ENCODE measurements at regions not wholly inside any gene's neighbourhood (a gene's known extent, or its start where the extent isn't known, plus 50 kb on each side); places are given as distances from the start of the nearest gene placed in this dataset.

DNA sequence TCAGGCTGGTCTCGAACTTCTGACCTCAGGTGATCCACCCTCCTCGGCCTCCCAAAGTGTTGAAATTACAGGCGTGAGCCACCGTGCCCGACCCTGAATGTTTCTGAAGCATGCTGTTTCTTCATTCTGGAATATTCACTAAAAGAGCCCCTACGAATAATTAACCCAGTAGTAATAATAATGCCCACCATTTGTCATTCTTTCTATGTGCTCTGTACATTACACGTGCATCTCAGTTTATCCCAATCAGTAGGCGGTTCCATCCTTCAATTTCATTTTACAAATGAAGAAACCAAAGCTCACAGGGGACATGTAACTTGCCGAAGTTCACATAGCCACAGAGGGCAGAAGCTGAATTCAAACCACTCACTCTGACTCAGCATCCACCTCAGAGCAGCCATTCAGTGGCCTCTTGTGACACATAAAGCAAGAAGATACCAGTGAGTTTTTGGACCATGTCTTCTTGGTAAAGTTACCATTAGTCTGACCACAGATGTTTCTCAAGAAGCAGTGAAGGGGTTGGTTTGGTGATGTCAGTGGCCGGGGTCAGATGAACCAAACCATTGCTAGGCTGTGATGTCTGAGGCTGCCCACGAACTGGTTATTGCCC is 71.9 kb upstream of the DUSP5 start:
- DNase-seq (ENCODE audit: low spot score): no peak
- H2AFZ ChIP-seq (replicated peaks): no peak overlapping the region
- Mint-ChIP-seq H3K9me3 (no peaks in the 10 kb centered on the region), H3K4me3 (no peak overlapping the region), H3K4me1 (peaks cover 12% of the 10 kb centered on the region), H3K27me3 (ENCODE audit: insufficient read depth, low read depth) (peaks cover 8% of the 10 kb centered on the region), H3K27ac (no peak overlapping the region), H3K36me3 (no peaks in the 10 kb centered on the region)
- peaks cover 7% of the 10 kb centered on the region for H3F3A ChIP-seq (ENCODE audit: low read depth)
- TF ChIP-seq EZH2 (IDR thresholded peaks at IDR 0.05) (no peak), EZH2phosphoT487 (IDR thresholded peaks at IDR 0.05) (no peak)
- TF ChIP-seq, protein P1, sequence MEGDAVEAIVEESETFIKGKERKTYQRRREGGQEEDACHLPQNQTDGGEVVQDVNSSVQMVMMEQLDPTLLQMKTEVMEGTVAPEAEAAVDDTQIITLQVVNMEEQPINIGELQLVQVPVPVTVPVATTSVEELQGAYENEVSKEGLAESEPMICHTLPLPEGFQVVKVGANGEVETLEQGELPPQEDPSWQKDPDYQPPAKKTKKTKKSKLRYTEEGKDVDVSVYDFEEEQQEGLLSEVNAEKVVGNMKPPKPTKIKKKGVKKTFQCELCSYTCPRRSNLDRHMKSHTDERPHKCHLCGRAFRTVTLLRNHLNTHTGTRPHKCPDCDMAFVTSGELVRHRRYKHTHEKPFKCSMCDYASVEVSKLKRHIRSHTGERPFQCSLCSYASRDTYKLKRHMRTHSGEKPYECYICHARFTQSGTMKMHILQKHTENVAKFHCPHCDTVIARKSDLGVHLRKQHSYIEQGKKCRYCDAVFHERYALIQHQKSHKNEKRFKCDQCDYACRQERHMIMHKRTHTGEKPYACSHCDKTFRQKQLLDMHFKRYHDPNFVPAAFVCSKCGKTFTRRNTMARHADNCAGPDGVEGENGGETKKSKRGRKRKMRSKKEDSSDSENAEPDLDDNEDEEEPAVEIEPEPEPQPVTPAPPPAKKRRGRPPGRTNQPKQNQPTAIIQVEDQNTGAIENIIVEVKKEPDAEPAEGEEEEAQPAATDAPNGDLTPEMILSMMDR (IDR thresholded peaks at IDR 0.05): no peak
- no peak overlapping the region for H3K9ac ChIP-seq
- peaks cover 7% of the 10 kb centered on the region for H3K4me1 ChIP-seq
- no peak overlapping the region for H3K4me3 ChIP-seq
- H3K9me3 ChIP-seq (ENCODE audit: low read depth): no peaks in the 10 kb centered on the region
- no peaks in the 10 kb centered on the region for H3K27me3 ChIP-seq
- no peaks in the 10 kb centered on the region for H3K79me2 ChIP-seq (ENCODE audit: low read depth)
- no peaks in the 10 kb centered on the region for H4K20me1 ChIP-seq (ENCODE audit: low read depth)
- no peak overlapping the region for H3K27ac ChIP-seq
- H3K4me2 ChIP-seq: no peak overlapping the region
- H3K36me3 ChIP-seq: no peaks in the 10 kb centered on the region

DNA sequence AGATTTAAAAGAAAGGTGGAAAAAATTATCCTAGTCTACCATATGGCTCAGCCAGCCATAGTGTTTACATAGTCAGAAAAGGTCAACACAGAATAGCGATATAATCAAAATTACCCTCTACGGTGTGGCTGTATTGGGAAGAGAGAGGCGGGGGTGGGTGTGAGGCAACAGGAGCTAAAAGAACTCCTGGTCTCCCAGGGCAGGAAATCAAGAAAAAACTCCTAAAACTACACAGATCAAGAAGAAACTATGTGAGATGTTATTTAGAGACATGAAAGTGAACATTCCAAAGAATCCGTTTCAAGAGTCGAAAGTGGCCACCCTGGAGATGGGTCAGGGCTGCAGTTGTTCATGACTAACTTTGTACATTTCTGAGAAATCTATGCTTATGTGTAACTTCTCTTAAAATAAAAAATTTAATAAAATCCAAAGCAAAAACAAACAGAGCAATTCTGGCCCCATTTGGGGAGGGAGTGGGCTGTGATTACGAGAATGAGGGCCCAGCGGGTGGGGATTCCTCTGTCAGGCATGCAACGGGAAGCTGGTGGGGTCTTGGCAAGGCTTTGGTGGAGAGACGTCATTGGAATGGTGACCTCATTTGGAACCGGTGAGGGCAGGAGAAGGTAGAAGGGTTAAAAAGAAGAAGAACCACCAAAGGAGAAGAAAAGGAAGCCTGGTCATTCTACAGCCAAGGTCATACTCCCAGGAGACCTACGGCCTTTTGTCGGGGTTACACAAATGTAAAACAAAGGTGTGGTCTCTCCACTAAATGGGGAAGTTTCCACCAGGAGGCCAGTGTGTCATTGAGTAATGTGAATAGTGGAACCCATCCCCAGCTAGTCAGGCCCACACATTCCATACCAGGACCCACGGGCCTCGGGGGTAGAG is 71.2 kb upstream of the DUSP5 start:
- H3K4me3 Mint-ChIP-seq: no peak overlapping the region

DNA sequence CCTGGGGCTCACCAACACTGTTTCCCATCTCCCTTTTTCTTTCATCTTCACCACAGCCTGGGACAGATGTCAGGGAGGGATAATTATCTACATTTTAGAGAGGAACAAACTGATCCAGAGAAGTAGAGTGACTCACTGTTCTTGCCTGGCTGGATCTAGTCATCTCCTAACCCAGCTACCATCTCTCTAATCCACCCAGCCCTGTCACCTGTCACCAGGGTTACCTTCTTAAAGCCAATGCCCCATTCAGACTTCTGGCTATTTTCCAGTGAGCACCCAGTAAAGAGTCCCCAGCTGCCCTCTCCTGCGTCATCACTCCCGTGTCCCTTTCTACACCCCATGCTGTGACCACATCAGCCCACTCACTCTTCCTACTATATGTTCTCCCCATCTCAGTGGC is 68.4 kb upstream of the DUSP5 start:
- peaks cover 2% of the 10 kb centered on the region for H3K9me3 Mint-ChIP-seq
- no peaks in the 10 kb centered on the region for H3K36me3 Mint-ChIP-seq
- no peaks in the 10 kb centered on the region for H3K36me3 ChIP-seq
- peaks cover 5% of the 10 kb centered on the region for H3K27me3 Mint-ChIP-seq (ENCODE audit: insufficient read depth, low read depth)
- DNase-seq (ENCODE audit: low spot score): no peak
- no peaks in the 10 kb centered on the region for H3K9me3 ChIP-seq (ENCODE audit: low read depth)
- H4K20me1 ChIP-seq (ENCODE audit: low read depth): no peaks in the 10 kb centered on the region
- no peaks in the 10 kb centered on the region for H3K27me3 ChIP-seq
- no peak overlapping the region for H2AFZ ChIP-seq (replicated peaks)
- H3K9ac ChIP-seq: no peak overlapping the region
- no peaks in the 10 kb centered on the region for H3F3A ChIP-seq (ENCODE audit: low read depth)
- H3K4me1 ChIP-seq: no peaks in the 10 kb centered on the region
- H3K79me2 ChIP-seq (ENCODE audit: low read depth): no peaks in the 10 kb centered on the region
- no peak overlapping the region for H3K27ac Mint-ChIP-seq
- H3K4me3 Mint-ChIP-seq: no peak overlapping the region
- H3K4me3 ChIP-seq: no peak overlapping the region
- peaks cover 10% of the 10 kb centered on the region for H3K4me1 Mint-ChIP-seq
- no peak overlapping the region for H3K4me2 ChIP-seq
- TF ChIP-seq, protein P1 (IDR thresholded peaks at IDR 0.05): no peak
- TF ChIP-seq EZH2 (IDR thresholded peaks at IDR 0.05) (no peak), EZH2phosphoT487 (IDR thresholded peaks at IDR 0.05) (no peak)
- no peak overlapping the region for H3K27ac ChIP-seq

More for the DNA sequence above, 71.2 kb upstream of the DUSP5 start:
- Histone ChIP-seq H3K27me3 (no peaks in the 10 kb centered on the region), H3K79me2 (ENCODE audit: low read depth) (no peaks in the 10 kb centered on the region), H3K9ac (no peak overlapping the region), H3K4me3 (no peak overlapping the region), H3K36me3 (no peaks in the 10 kb centered on the region), H3K9me3 (ENCODE audit: low read depth) (no peaks in the 10 kb centered on the region), H4K20me1 (ENCODE audit: low read depth) (no peaks in the 10 kb centered on the region), H2AFZ (replicated peaks) (peak overlapping the region; percentile 50), H3K4me1 (peaks cover 1% of the 10 kb centered on the region), H3K4me2 (no peak overlapping the region), H3F3A (ENCODE audit: low read depth) (peaks cover 1% of the 10 kb centered on the region), H3K27ac (no peak overlapping the region)
- DNase-seq (ENCODE audit: low spot score): no peak
- Mint-ChIP-seq H3K9me3 (no peaks in the 10 kb centered on the region), H3K27me3 (ENCODE audit: insufficient read depth, low read depth) (peaks cover 6% of the 10 kb centered on the region), H3K36me3 (no peaks in the 10 kb centered on the region), H3K27ac (no peak overlapping the region), H3K4me1 (peaks cover 10% of the 10 kb centered on the region)
- TF ChIP-seq EZH2phosphoT487 (IDR thresholded peaks at IDR 0.05) (no peak), EZH2 (IDR thresholded peaks at IDR 0.05) (no peak)
- TF ChIP-seq, protein P1 (IDR thresholded peaks at IDR 0.05): no peak
